Activated CD8-positive, alpha-beta memory T cell treated with anti-CD3 and anti-CD28 coated beads, Interleukin-2, amount 10 ng/mL, durations not matched to agents 7 days and 5 days (primary cell): ENCODE measurements at regions not wholly inside any gene's neighbourhood (a gene's known extent, or its start where the extent isn't known, plus 50 kb on each side); places are given as distances from the start of the nearest gene placed in this dataset.
"Not testable (repeated sequence)": the region's sequence is repeated elsewhere in the genome, so short reads cannot be mapped to it uniquely, and the experiment has no call there.

ENCODE experiments used
- ATAC-seq: fragments of 150-1000 bp; cut with Tn5 transposase; one replicate; pipeline ENCODE4 v1.10.0; 2021; ENCODE audit warnings: moderate library complexity
- CTCF ChIA-PET: fragments of 350-600 bp; sonication (Branson Sonifier 250); formaldehyde crosslinking; loops from one replicate; lab custom pipeline; 2021; ENCODE audit warnings: antibody characterized with exemption; lab: Charles Lee
- DNase-seq: peaks from one replicate; pipeline ENCODE4 v3.0.0-alpha.2; 2020
- H3K27ac Mint-ChIP-seq: one replicate; pipeline ENCODE4 v1.8.0; 2021; ENCODE audit warnings: mild to moderate bottlenecking, mixed read lengths
- H3K27me3 Mint-ChIP-seq: one replicate; pipeline ENCODE4 v1.8.0; 2021; ENCODE audit warnings: mixed read lengths
- H3K36me3 Mint-ChIP-seq: one replicate; pipeline ENCODE4 v1.8.0; 2021; ENCODE audit warnings: mild to moderate bottlenecking, mixed read lengths
- H3K4me1 Mint-ChIP-seq: one replicate; pipeline ENCODE4 v1.8.0; 2021; ENCODE audit warnings: mixed read lengths
- H3K4me3 Mint-ChIP-seq: one replicate; pipeline ENCODE4 v1.8.0; 2021; ENCODE audit warnings: mild to moderate bottlenecking, moderate library complexity, mixed read lengths
- H3K9me3 Mint-ChIP-seq: one replicate; pipeline ENCODE4 v1.8.0; 2022; ENCODE audit warnings: low read depth, mixed read lengths

- Mint-ChIP-seq H3K36me3 (no peaks in the 10 kb centered on the region), H3K4me1 (no peaks in the 10 kb centered on the region), H3K4me3 (no peak overlapping the region), H3K9me3 (peaks cover 5% of the 10 kb centered on the region), H3K27ac (no peak overlapping the region), H3K27me3 (no peaks in the 10 kb centered on the region)
- no peak for ATAC-seq
- CTCF ChIA-PET: no interaction called here
- DNase-seq: no peak
Measured at GRCh38 chr12:83527810-83528209, 841.1 kb downstream of the TMTC2 start.

GRCh38 chr12:83515306-83516026, 828.8 kb downstream of the TMTC2 start:
- H3K27me3 Mint-ChIP-seq: no peaks in the 10 kb centered on the region
- H3K4me1 Mint-ChIP-seq: no peaks in the 10 kb centered on the region
- H3K4me3 Mint-ChIP-seq: no peak overlapping the region
- ATAC-seq (no peak), DNase-seq (no peak)
- no peaks in the 10 kb centered on the region for H3K36me3 Mint-ChIP-seq
- H3K9me3 Mint-ChIP-seq: peaks cover 2% of the 10 kb centered on the region
- CTCF ChIA-PET: no interaction called here
- H3K27ac Mint-ChIP-seq: no peak overlapping the region

- peaks cover 2% of the 10 kb centered on the region for H3K9me3 Mint-ChIP-seq
- no peaks in the 10 kb centered on the region for H3K4me1 Mint-ChIP-seq
- H3K4me3 Mint-ChIP-seq: no peak overlapping the region
- CTCF ChIA-PET: no interaction called here
- H3K36me3 Mint-ChIP-seq: no peaks in the 10 kb centered on the region
- no peak overlapping the region for H3K27ac Mint-ChIP-seq
- ATAC-seq (no peak), DNase-seq (no peak)
- no peaks in the 10 kb centered on the region for H3K27me3 Mint-ChIP-seq
Measured at GRCh38 chr12:83514372-83514771, 827.7 kb downstream of the TMTC2 start.

GRCh38 chr12:83506841-83507240, 820.1 kb downstream of the TMTC2 start:
- CTCF ChIA-PET: no interaction called here
- peaks cover 2% of the 10 kb centered on the region for H3K9me3 Mint-ChIP-seq
- H3K4me1 Mint-ChIP-seq: no peaks in the 10 kb centered on the region
- ATAC-seq (no peak), DNase-seq (no peak)
- H3K4me3 Mint-ChIP-seq: no peak overlapping the region
- H3K36me3 Mint-ChIP-seq: no peaks in the 10 kb centered on the region
- H3K27ac Mint-ChIP-seq: no peak overlapping the region
- no peaks in the 10 kb centered on the region for H3K27me3 Mint-ChIP-seq

GRCh38 chr12:83505586-83505985, 818.9 kb downstream of the TMTC2 start:
- CTCF ChIA-PET: no interaction called here
- Mint-ChIP-seq H3K4me3 (no peak overlapping the region), H3K9me3 (peaks cover 5% of the 10 kb centered on the region), H3K36me3 (no peaks in the 10 kb centered on the region), H3K27me3 (no peaks in the 10 kb centered on the region), H3K27ac (no peak overlapping the region), H3K4me1 (no peaks in the 10 kb centered on the region)
- no peak for DNase-seq
- no peak for ATAC-seq

- H3K4me3 Mint-ChIP-seq, H3K27me3 Mint-ChIP-seq, ATAC-seq, DNase-seq, H3K9me3 Mint-ChIP-seq, H3K27ac Mint-ChIP-seq, H3K36me3 Mint-ChIP-seq, CTCF ChIA-PET, H3K4me1 Mint-ChIP-seq: not testable (repeated sequence)
Measured at GRCh38 chr12:83499894-83500293, 813.2 kb downstream of the TMTC2 start.

- Mint-ChIP-seq H3K27me3 (no peaks in the 10 kb centered on the region), H3K36me3 (no peaks in the 10 kb centered on the region), H3K9me3 (peaks cover 4% of the 10 kb centered on the region), H3K4me1 (no peaks in the 10 kb centered on the region), H3K27ac (no peak overlapping the region), H3K4me3 (no peak overlapping the region)
- CTCF ChIA-PET: no interaction called here
- DNase-seq: no peak
- no peak for ATAC-seq
Measured at GRCh38 chr12:83477696-83478095, 791.0 kb downstream of the TMTC2 start.

- no peaks in the 10 kb centered on the region for H3K27me3 Mint-ChIP-seq
- no peaks in the 10 kb centered on the region for H3K4me1 Mint-ChIP-seq
- H3K36me3 Mint-ChIP-seq: no peaks in the 10 kb centered on the region
- DNase-seq: no peak
- no peak for ATAC-seq
- H3K4me3 Mint-ChIP-seq: no peak overlapping the region
- CTCF ChIA-PET: interaction anchor here (0.9 kb wide), 1 partner anchor 791 kb away, joined by 3 read pairs; no protein-coding TSS in a partner anchor
- no peak overlapping the region for H3K27ac Mint-ChIP-seq
- H3K9me3 Mint-ChIP-seq: peaks cover 4% of the 10 kb centered on the region
Measured at GRCh38 chr12:83476695-83477690, 790.3 kb downstream of the TMTC2 start.

GRCh38 chr12:83476006-83476405, 789.3 kb downstream of the TMTC2 start:
- DNase-seq (no peak), ATAC-seq (no peak)
- CTCF ChIA-PET: no interaction called here
- no peak overlapping the region for H3K27ac Mint-ChIP-seq
- no peaks in the 10 kb centered on the region for H3K4me1 Mint-ChIP-seq
- H3K36me3 Mint-ChIP-seq: no peaks in the 10 kb centered on the region
- H3K9me3 Mint-ChIP-seq: peaks cover 3% of the 10 kb centered on the region
- H3K27me3 Mint-ChIP-seq: no peaks in the 10 kb centered on the region
- no peak overlapping the region for H3K4me3 Mint-ChIP-seq

- no peak for ATAC-seq
- no peak for DNase-seq
- no peaks in the 10 kb centered on the region for H3K27me3 Mint-ChIP-seq
- no peaks in the 10 kb centered on the region for H3K4me1 Mint-ChIP-seq
- no peak overlapping the region for H3K4me3 Mint-ChIP-seq
- CTCF ChIA-PET: no interaction called here
- peaks cover 2% of the 10 kb centered on the region for H3K9me3 Mint-ChIP-seq
- H3K36me3 Mint-ChIP-seq: no peaks in the 10 kb centered on the region
- no peak overlapping the region for H3K27ac Mint-ChIP-seq
Measured at GRCh38 chr12:83474369-83474768, 787.7 kb downstream of the TMTC2 start.

- no peak for ATAC-seq
- H3K36me3 Mint-ChIP-seq: no peaks in the 10 kb centered on the region
- no peak overlapping the region for H3K27ac Mint-ChIP-seq
- no peaks in the 10 kb centered on the region for H3K4me1 Mint-ChIP-seq
- H3K4me3 Mint-ChIP-seq: no peak overlapping the region
- no peaks in the 10 kb centered on the region for H3K27me3 Mint-ChIP-seq
- H3K9me3 Mint-ChIP-seq: peaks cover 2% of the 10 kb centered on the region
- DNase-seq: no peak
- CTCF ChIA-PET: no interaction called here
Measured at GRCh38 chr12:83473408-83474095, 786.8 kb downstream of the TMTC2 start.

GRCh38 chr12:83472772-83473171, 786.1 kb downstream of the TMTC2 start:
- Mint-ChIP-seq H3K27me3 (no peaks in the 10 kb centered on the region), H3K27ac (no peak overlapping the region), H3K4me1 (no peaks in the 10 kb centered on the region), H3K4me3 (no peak overlapping the region), H3K9me3 (peaks cover 2% of the 10 kb centered on the region), H3K36me3 (no peaks in the 10 kb centered on the region)
- no peak for ATAC-seq
- no peak for DNase-seq
- CTCF ChIA-PET: no interaction called here

- H3K4me1 Mint-ChIP-seq: no peaks in the 10 kb centered on the region
- CTCF ChIA-PET: no interaction called here
- no peaks in the 10 kb centered on the region for H3K36me3 Mint-ChIP-seq
- no peak for ATAC-seq
- peaks cover 2% of the 10 kb centered on the region for H3K9me3 Mint-ChIP-seq
- no peak for DNase-seq
- no peak overlapping the region for H3K27ac Mint-ChIP-seq
- H3K27me3 Mint-ChIP-seq: no peaks in the 10 kb centered on the region
- H3K4me3 Mint-ChIP-seq: no peak overlapping the region
Measured at GRCh38 chr12:83472350-83472749, 785.6 kb downstream of the TMTC2 start.
